CD4-positive, alpha-beta T cell treated with Interleukin-17A for 4 hours (primary cell): ENCODE measurements at regions not wholly inside any gene's neighbourhood (a gene's known extent, or its start where the extent isn't known, plus 50 kb on each side); places are given as distances from the start of the nearest gene placed in this dataset.
"Not testable (repeated sequence)": the region's sequence is repeated elsewhere in the genome, so short reads cannot be mapped to it uniquely, and the experiment has no call there.

ENCODE experiments used
- DNase-seq: peaks from one replicate; pipeline ENCODE4 v3.0.0-alpha.2; 2020; ENCODE audit warnings: mixed read lengths

GRCh38 chrX:43405191-43405590 lies 250.9 kb upstream of the MAOA start:
- no peak for DNase-seq

GRCh38 chrX:43423876-43424275 lies 232.2 kb upstream of the MAOA start:
- no peak for DNase-seq

GRCh38 chrX:43436517-43436916 lies 219.6 kb upstream of the MAOA start:
- DNase-seq: no peak

GRCh38 chrX:43446752-43447151 lies 209.3 kb upstream of the MAOA start:
- DNase-seq: no peak

- DNase-seq: no peak
Observed at GRCh38 chrX:43448688-43449087, 207.4 kb upstream of the MAOA start.

- DNase-seq: no peak
Observed at GRCh38 chrX:43450355-43450754, 205.7 kb upstream of the MAOA start.

GRCh38 chrX:43451976-43452686 lies 204.0 kb upstream of the MAOA start:
- not testable (repeated sequence) for DNase-seq

GRCh38 chrX:43456063-43456462 lies 200.0 kb upstream of the MAOA start:
- no peak for DNase-seq

- no peak for DNase-seq
Observed at GRCh38 chrX:43456906-43457305, 199.2 kb upstream of the MAOA start.

GRCh38 chrX:43467608-43468234 lies 188.4 kb upstream of the MAOA start:
- DNase-seq: peak; percentile 5

GRCh38 chrX:43469391-43470054 lies 186.6 kb upstream of the MAOA start:
- no peak for DNase-seq

- DNase-seq: no peak
Observed at GRCh38 chrX:43474321-43474720, 181.8 kb upstream of the MAOA start.

GRCh38 chrX:43479070-43479469 lies 177.0 kb upstream of the MAOA start:
- no peak for DNase-seq

- DNase-seq: no peak
Observed at GRCh38 chrX:43479850-43480249, 176.2 kb upstream of the MAOA start.

GRCh38 chrX:43481576-43481975 lies 174.5 kb upstream of the MAOA start:
- DNase-seq: no peak

GRCh38 chrX:43493756-43494155 lies 162.3 kb upstream of the MAOA start:
- DNase-seq: no peak

- DNase-seq: no peak
Observed at GRCh38 chrX:43500246-43500645, 155.9 kb upstream of the MAOA start.

- DNase-seq: no peak
Observed at GRCh38 chrX:43500996-43501694, 155.0 kb upstream of the MAOA start.

- DNase-seq: no peak
Observed at GRCh38 chrX:43504394-43504793, 151.7 kb upstream of the MAOA start.

GRCh38 chrX:43505769-43506168 lies 150.3 kb upstream of the MAOA start:
- no peak for DNase-seq

- DNase-seq: no peak
Observed at GRCh38 chrX:43508694-43509093, 147.4 kb upstream of the MAOA start.

GRCh38 chrX:43510209-43510608 lies 145.9 kb upstream of the MAOA start:
- DNase-seq: no peak

GRCh38 chrX:43513085-43513484 lies 143.0 kb upstream of the MAOA start:
- no peak for DNase-seq

- no peak for DNase-seq
Observed at GRCh38 chrX:43514820-43515219, 141.3 kb upstream of the MAOA start.
